GM21515 (cell line): ENCODE measurements at regions not wholly inside any gene's neighbourhood (a gene's known extent, or its start where the extent isn't known, plus 50 kb on each side); places are given as distances from the start of the nearest gene placed in this dataset.
"Not testable (repeated sequence)": the region's sequence is repeated elsewhere in the genome, so short reads cannot be mapped to it uniquely, and the experiment has no call there.

ENCODE experiments used
- ATAC-seq: cut with Tn5 transposase; IDR thresholded peaks from one replicate; pipeline ENCODE4 v1.9.1; 2021; ENCODE audit not compliant: unreplicated experiment

- ATAC-seq, result no peak
Observed at GRCh38 chr13:64662887-64663593, 2567.1 kb downstream of the PCDH9 start.

DNA sequence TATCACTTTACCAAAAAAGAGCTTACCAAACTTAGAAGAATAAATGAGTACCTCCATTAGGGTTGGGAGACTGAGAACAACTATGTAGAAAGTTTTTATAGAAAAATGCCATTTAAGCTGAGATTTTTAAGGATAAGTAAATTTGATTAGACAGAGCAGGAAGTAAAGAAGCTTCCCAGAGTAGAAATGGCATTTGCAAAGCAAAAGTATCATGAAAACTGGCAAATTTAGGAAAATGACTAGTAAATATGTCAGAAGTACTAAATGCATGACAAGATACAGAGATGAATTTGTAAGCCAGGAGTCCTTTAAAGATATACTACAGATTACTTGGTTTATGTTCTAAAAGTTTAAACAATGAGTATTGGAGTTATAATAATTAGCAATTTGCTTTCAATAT lies 2581.8 kb downstream of the PCDH9 start:
- ATAC-seq, result no peak

DNA sequence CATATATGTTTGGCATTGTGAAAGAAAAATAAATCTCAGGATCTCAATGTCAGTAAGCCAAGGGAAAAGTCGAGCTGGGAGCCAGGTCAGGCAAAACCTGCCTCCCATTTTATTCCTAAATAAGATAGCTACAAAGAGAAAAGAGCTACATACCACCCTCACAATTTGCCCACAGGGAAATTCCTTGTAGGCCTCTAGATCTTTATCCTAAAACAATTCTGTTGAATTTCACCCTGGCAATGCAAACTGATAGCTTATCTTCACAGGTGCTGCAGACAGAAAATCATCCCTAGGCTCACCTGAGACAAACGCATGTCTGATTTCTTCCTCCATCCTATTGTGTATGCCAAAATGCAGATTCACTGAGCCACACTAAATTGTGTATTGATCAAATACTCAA lies 2587.1 kb downstream of the PCDH9 start:
- ATAC-seq, result no peak

DNA sequence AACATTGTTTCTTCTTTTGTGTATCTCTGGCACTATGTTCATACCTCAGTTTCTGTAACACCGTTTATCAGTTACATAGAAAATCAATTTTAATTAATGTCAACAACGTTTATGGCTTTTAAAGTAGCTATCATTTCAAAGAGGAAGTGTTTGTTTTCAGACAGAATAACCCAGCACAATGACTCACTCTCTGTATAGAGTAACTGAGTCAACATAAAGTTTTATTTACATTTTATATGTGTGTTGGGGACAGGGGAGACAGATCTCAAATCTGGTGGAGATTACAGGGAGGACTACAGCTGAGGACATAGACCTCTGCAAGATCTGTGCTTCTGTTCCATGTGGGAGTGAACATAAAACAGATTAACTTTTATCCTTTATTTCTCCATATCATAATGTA lies 2590.1 kb downstream of the PCDH9 start:
- ATAC-seq, result no peak

GRCh38 chr13:64639206-64639605 lies 2590.9 kb downstream of the PCDH9 start:
- ATAC-seq, result no peak

- ATAC-seq, result no peak
Observed at GRCh38 chr13:64633948-64634347, 2596.2 kb downstream of the PCDH9 start.

- no peak for ATAC-seq
Observed at GRCh38 chr13:64627654-64628053, 2602.5 kb downstream of the PCDH9 start.

- no peak for ATAC-seq
Observed at GRCh38 chr13:64626105-64626504, 2604.0 kb downstream of the PCDH9 start.

DNA sequence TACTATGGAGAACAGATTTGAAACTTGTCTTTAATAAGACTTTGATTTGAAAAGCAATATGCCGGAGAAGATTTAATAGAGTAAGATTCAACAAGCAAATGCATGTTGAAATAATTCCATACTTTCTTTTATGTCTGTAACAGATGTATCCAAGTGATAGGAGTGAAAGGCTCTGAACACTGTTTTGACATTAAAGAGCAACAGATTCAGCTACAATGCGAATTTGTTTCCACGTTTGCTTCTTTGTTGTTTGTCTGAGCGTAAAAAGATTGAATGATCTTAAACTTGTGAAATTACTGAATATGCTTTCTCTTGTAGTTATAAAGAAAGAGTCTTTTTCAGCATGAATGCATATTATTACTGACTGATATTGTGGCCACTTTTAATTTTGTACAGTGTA lies 2612.9 kb downstream of the PCDH9 start:
- no peak for ATAC-seq

GRCh38 chr13:64591971-64592370 lies 2638.2 kb downstream of the PCDH9 start:
- no peak for ATAC-seq

DNA sequence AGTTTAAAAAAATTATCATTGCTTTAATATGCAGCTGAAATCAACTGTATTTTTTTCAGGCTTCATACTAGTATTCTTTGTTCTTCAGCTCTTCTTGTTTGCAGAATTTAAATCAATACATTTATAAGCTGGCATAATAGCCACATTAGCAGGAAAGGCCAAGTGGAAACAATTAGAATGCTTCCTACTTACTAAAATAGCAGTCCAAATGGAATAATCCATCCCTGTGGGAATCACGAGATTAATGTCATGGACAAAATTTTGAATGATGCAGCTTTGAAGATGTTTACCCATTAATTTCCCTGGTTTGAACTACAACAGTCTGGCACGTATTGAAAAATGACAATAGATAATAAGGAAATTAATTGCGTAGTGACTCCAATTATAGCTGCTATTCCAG lies 2650.8 kb downstream of the PCDH9 start:
- ATAC-seq, result no peak

GRCh38 chr13:64568748-64569147 lies 2661.4 kb downstream of the PCDH9 start:
- ATAC-seq, result no peak

GRCh38 chr13:64558031-64558430 lies 2672.1 kb downstream of the PCDH9 start:
- ATAC-seq, result not testable (repeated sequence)

- no peak for ATAC-seq
Observed at GRCh38 chr13:64556376-64556775, 2673.8 kb downstream of the PCDH9 start.

DNA sequence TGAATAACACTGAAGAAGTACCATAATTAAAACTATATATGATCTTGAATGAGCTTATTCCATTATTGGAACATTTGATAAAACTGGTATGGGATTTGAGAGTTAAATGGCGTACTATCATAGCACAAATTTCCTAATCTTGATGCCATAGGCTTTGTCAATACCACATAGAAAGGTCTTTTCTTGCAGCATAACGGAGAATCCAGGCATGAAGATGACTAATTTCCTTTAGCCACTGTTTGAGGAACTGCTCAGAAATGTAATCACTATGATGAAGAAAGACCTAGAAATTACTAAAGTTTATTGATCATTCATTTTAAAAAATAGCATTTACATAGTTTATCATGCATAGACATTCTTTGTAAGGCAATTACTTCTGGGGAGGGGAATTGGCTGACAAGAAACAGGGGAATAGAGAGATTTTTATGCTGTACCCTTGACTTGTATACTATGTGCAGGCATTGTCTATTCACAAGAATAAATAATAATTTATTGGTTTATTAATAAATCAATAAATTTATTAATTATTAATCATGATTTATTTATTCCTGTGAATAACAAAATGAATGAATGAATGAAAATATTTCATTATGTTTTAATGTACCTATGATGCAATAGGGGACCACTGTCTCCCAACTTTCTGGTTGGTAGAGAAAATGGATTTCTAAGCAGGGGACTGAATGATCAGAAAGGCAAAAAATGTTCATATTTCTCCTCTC lies 2676.6 kb downstream of the PCDH9 start:
- no peak for ATAC-seq

DNA sequence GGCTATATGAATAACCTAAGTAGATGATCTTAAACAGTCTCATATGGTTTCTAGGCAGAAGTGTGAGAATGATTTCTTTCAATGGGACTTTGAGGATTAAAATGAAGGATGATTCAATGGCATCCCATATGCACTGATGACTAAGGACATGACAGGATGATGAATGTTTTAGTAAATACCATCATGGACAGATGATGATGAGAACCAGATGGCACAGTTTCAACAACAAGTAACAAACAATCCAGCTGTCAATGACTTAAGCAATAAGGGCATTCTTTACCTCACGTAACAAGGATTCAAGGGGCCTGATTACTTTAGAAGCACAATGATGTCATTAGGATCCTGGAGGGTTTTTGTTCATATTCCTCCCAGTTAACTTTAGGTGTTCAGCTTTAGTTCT lies 2678.4 kb downstream of the PCDH9 start:
- no peak for ATAC-seq

GRCh38 chr13:64546371-64546770 lies 2683.8 kb downstream of the PCDH9 start:
- no peak for ATAC-seq

DNA sequence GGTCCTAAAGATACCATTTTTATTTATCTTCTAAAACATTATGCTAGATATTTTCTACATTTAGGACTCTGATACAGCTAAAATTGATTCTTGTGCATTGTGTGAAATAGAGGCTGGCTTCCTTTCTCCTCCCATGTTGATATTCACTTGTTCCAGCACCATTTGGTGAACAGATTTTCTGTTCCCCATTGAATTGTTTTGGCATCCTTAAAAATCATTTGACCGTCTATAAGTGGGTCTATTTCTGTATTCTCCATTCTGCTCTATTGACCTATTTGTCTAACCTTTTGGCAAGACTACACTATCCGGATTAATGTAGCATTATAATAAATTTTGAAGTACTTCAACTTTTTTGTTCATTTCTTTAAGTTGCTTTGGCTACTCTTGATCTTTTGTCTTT lies 2689.2 kb downstream of the PCDH9 start:
- ATAC-seq, result no peak

GRCh38 chr13:64540468-64540867 lies 2689.7 kb downstream of the PCDH9 start:
- ATAC-seq, result no peak

DNA sequence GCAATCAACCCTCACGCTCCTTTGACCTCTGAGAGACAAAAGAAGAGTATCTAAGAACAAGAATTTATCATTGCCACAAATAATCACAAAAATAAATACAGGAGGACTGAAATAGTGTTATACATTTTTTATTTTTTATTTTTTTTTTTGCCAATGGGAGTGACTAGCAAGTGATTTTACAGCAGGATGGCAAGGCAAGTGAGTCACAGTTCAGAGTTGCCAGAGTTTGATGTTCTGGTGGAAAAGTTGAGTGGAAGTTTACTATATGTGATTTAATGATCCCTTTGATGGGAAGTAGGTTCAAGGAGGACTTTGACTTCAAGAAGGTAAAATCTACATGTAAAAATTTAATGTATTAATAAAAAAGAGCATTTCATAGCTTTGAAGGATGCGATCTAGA lies 2691.4 kb downstream of the PCDH9 start:
- no peak for ATAC-seq

DNA sequence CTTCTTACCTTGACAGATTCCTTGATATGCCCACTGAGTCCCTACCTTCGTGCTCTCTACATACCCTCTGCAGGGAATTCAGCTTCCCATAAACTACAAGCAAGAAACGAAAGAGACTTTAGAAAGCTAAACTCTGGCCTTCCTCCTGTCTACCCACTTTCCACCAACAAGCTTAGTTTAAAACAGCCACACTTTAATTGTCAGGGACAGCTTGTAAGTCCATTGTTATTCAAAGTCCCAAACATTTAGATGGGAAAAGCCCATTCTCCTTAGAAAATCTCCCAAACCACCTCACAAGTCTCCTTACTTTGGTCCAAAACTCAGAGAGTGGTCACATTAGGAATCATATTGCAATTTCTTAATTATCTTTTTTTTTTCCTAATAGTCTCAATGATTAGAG lies 2695.8 kb downstream of the PCDH9 start:
- no peak for ATAC-seq

GRCh38 chr13:64531400-64531799 lies 2698.7 kb downstream of the PCDH9 start:
- ATAC-seq, result no peak
